IMR-90 (cell line): ENCODE measurements at regions not wholly inside any gene's neighbourhood (a gene's known extent, or its start where the extent isn't known, plus 50 kb on each side); places are given as distances from the start of the nearest gene placed in this dataset.
"Not testable (repeated sequence)": the region's sequence is repeated elsewhere in the genome, so short reads cannot be mapped to it uniquely, and the experiment has no call there.

Source experiments
- ATAC-seq: fragments of 200-7000 bp; cut with Tn5 transposase; 2 replicates; pipeline ENCODE4 v1.9.1; 2020; ENCODE audit warnings: low read depth, mild to moderate bottlenecking, moderate library complexity
- BruUV-seq: library from RNA; stranded (reverse); fragments of 400-500 nt; replicated peaks from 2 replicates; lab custom pipeline; 2021; lab: Mats Ljungman, UMichigan
- CTCF ChIA-PET: fragments of 300-600 bp; formaldehyde crosslinking; extraction: SDS; loops from one replicate; lab custom pipeline; 2021; ENCODE audit warnings: antibody characterized with exemption; lab: Yijun Ruan, JAX
- POLR2A ChIA-PET: fragments of 300-600 bp; sonication (Branson Sonifier 250); formaldehyde crosslinking; loops from one replicate; lab custom pipeline; 2022; ENCODE audit warnings: antibody characterized with exemption; ENCODE audit not compliant: unreplicated experiment; lab: Charles Lee
- DNase-seq: peaks from one replicate; pipeline ENCODE4 v3.0.0; 2013
- H2AFZ ChIP-seq: replicated peaks from 2 replicates; pipeline ENCODE3; 2013; ENCODE audit warnings: low read length, mild to moderate bottlenecking; ENCODE audit not compliant: poor library complexity
- H2AK5ac ChIP-seq: 2 replicates; pipeline ENCODE4 v1.6.1; 2013; ENCODE audit warnings: low read depth, low read length, inconsistent platforms
- H2AK9ac ChIP-seq: replicated peaks from 2 replicates; pipeline ENCODE3; 2013; ENCODE audit warnings: mild to moderate bottlenecking, low read depth, low read length, moderate library complexity; ENCODE audit not compliant: poor library complexity
- H2BK120ac ChIP-seq: 2 replicates; pipeline ENCODE4 v1.6.1; 2013; ENCODE audit warnings: low read depth, low read length, inconsistent platforms
- H2BK15ac ChIP-seq: 3 replicates; pipeline ENCODE4 v1.6.1; 2013; ENCODE audit warnings: low read depth, low read length, inconsistent platforms
- H2BK20ac ChIP-seq: 2 replicates; pipeline ENCODE4 v1.6.1; 2013; ENCODE audit warnings: low read depth, mild to moderate bottlenecking, inconsistent platforms, low read length, moderate library complexity
- H2BK5ac ChIP-seq: 2 replicates; pipeline ENCODE4 v1.6.1; 2013; ENCODE audit warnings: mild to moderate bottlenecking, low read depth, low read length, inconsistent platforms; ENCODE audit not compliant: poor library complexity, severe bottlenecking
- H3K14ac ChIP-seq: replicated peaks from 2 replicates; pipeline ENCODE4 v1.6.1; 2013; ENCODE audit warnings: low read depth, low read length, inconsistent platforms
- H3K18ac ChIP-seq: 2 replicates; pipeline ENCODE4 v1.6.1; 2013; ENCODE audit warnings: low read depth, low read length, control low read depth
- H3K23ac ChIP-seq: 2 replicates; pipeline ENCODE4 v1.6.1; 2013; ENCODE audit warnings: low read depth, low read length, inconsistent platforms
- H3K27ac ChIP-seq: 2 replicates; pipeline ENCODE4 v1.5.1; 2013; ENCODE audit warnings: mild to moderate bottlenecking, control low read depth, low read length; ENCODE audit not compliant: insufficient read depth
- H3K27me3 ChIP-seq: 2 replicates; pipeline ENCODE4 v1.6.1; 2013; ENCODE audit warnings: low read length; ENCODE audit not compliant: control insufficient read depth, insufficient read depth
- H3K36me3 ChIP-seq: 2 replicates; pipeline ENCODE4 v1.6.1; 2013; ENCODE audit warnings: low read length, mixed read lengths; ENCODE audit not compliant: control insufficient read depth, insufficient read depth
- H3K4ac ChIP-seq: 2 replicates; pipeline ENCODE4 v1.6.1; 2013; ENCODE audit warnings: low read depth, low read length, inconsistent platforms
- H3K4me1 ChIP-seq: 2 replicates; pipeline ENCODE4 v1.6.1; 2013; ENCODE audit warnings: low read length, mixed read lengths; ENCODE audit not compliant: control insufficient read depth, insufficient read depth
- H3K4me2 ChIP-seq: 2 replicates; pipeline ENCODE4 v1.6.1; 2013; ENCODE audit warnings: low read depth, mild to moderate bottlenecking, control low read depth, low read length, moderate library complexity
- H3K4me3 ChIP-seq: 2 replicates; pipeline ENCODE4 v1.5.1; 2013; ENCODE audit warnings: low read depth, mild to moderate bottlenecking, control low read depth, low read length, moderate library complexity; ENCODE audit not compliant: insufficient read depth
- H3K56ac ChIP-seq: 2 replicates; pipeline ENCODE4 v1.6.1; 2013; ENCODE audit warnings: low read length, inconsistent platforms; ENCODE audit not compliant: insufficient read depth; ENCODE audit errors: extremely low read depth
- H3K79me1 ChIP-seq, 2 experiments: 2 replicates each; pipeline ENCODE4 v1.6.1; 2013; ENCODE audit warnings: low read length in 2 of 2, inconsistent platforms in 1 of 2, low read depth in 1 of 2
- H3K9ac ChIP-seq: 2 replicates; pipeline ENCODE4 v1.6.1; 2013; ENCODE audit warnings: low read depth, low read length, control low read depth
- H3K9me1 ChIP-seq: 2 replicates; pipeline ENCODE4 v1.6.1; 2013; ENCODE audit warnings: low read length, inconsistent platforms; ENCODE audit not compliant: insufficient read depth
- H3K9me3 ChIP-seq: 2 replicates; pipeline ENCODE4 v1.6.1; 2013; ENCODE audit warnings: low read length; ENCODE audit not compliant: control insufficient read depth, insufficient read depth
- H4K20me1 ChIP-seq: 2 replicates; pipeline ENCODE4 v1.6.1; 2013; ENCODE audit warnings: low read length, inconsistent platforms; ENCODE audit not compliant: insufficient read depth
- H4K5ac ChIP-seq: 2 replicates; pipeline ENCODE4 v1.6.1; 2013; ENCODE audit warnings: mild to moderate bottlenecking, low read depth, low read length, control low read depth
- H4K8ac ChIP-seq, 2 experiments: 2 replicates each; pipeline ENCODE4 v1.6.1; 2013; ENCODE audit warnings: low read depth in 2 of 2, low read length in 2 of 2, control low read depth in 1 of 2, inconsistent platforms in 1 of 2
- H4K91ac ChIP-seq: 2 replicates; pipeline ENCODE4 v1.6.1; 2013; ENCODE audit warnings: low read depth, low read length, inconsistent platforms; ENCODE audit not compliant: insufficient read depth
- WGBS, 2 experiments: methylation state at CpG; one replicate each; pipeline versions ENCODE4 v1.1.5 to v1.1.7; 2013; ENCODE audit warnings: missing lambda C conversion rate in 2 of 2; ENCODE audit not compliant: insufficient read length in 1 of 2; ENCODE audit errors: extremely low coverage in 2 of 2; 5-methylcytosine and 5-hydroxymethylcytosine counted together
- dilution Hi-C: fragments of 300-500 bp; cut with HindIII; formaldehyde crosslinking; loops from one replicate; pipeline ENCODE4 v1.14.3; 2018; ENCODE audit warnings: low sequenced_read_pairs; ENCODE audit not compliant: unreplicated experiment
- in situ Hi-C: fragments of 300-500 bp; cut with MboI; formaldehyde crosslinking; loops from 3 replicates; pipeline ENCODE4 v1.14.3; 2019; ENCODE audit warnings: low sequenced_read_pairs, inconsistent platforms, mixed read lengths
- intact Hi-C: fragments of 100-400 bp; cut with micrococcal nuclease; formaldehyde crosslinking; loops from 2 replicates; pipeline ENCODE4 v1.10.0; 2022

GRCh38 chr14:105596374-105596773 is 70.0 kb downstream of the TMEM121 start:
- intact Hi-C loops, H2AFZ ChIP-seq, H3K18ac ChIP-seq, H4K20me1 ChIP-seq, H3K27ac ChIP-seq, H2AK9ac ChIP-seq, H3K4me2 ChIP-seq, H3K4me1 ChIP-seq, H3K14ac ChIP-seq, DNase-seq, H2BK15ac ChIP-seq, BruUV-seq, CTCF ChIA-PET, H3K9me1 ChIP-seq, H2AK5ac ChIP-seq, H2BK120ac ChIP-seq, H4K8ac ChIP-seq, H3K9ac ChIP-seq, ATAC-seq, H3K27me3 ChIP-seq, H3K36me3 ChIP-seq, H3K4me3 ChIP-seq, H3K79me1 ChIP-seq, dilution Hi-C loops, H3K56ac ChIP-seq, H4K91ac ChIP-seq, H2BK5ac ChIP-seq, H3K4ac ChIP-seq, H4K5ac ChIP-seq, H2BK20ac ChIP-seq, in situ Hi-C loops, POLR2A ChIA-PET, H3K23ac ChIP-seq: not testable (repeated sequence)
- H3K9me3 ChIP-seq = peaks cover 14% of the 10 kb centered on the region
- WGBS, 2 experiments = no CpG with 5 or more reads among the region's 6 CpGs

GRCh38 chr14:105598040-105598763 is 71.8 kb downstream of the TMEM121 start:
- in situ Hi-C loops, H2BK5ac ChIP-seq, H3K4me2 ChIP-seq, CTCF ChIA-PET, H3K36me3 ChIP-seq, H2AK5ac ChIP-seq, H4K20me1 ChIP-seq, H3K79me1 ChIP-seq, H4K5ac ChIP-seq, H3K4me3 ChIP-seq, H4K8ac ChIP-seq, H3K9ac ChIP-seq, intact Hi-C loops, ATAC-seq, H2AK9ac ChIP-seq, H3K27me3 ChIP-seq, H2BK20ac ChIP-seq, H3K56ac ChIP-seq, POLR2A ChIA-PET, BruUV-seq, H3K14ac ChIP-seq, H2BK15ac ChIP-seq, dilution Hi-C loops, DNase-seq, H3K4me1 ChIP-seq, H3K27ac ChIP-seq, H4K91ac ChIP-seq, H3K23ac ChIP-seq, H3K18ac ChIP-seq, H3K9me1 ChIP-seq, H3K4ac ChIP-seq, H2BK120ac ChIP-seq, H2AFZ ChIP-seq: not testable (repeated sequence)
- WGBS, 2 experiments = 88% methylated on average over 7 of the region's 29 CpGs; no CpG with 5 or more reads in 1 of the 2 experiments
- H3K9me3 ChIP-seq = peaks cover 27% of the 10 kb centered on the region
